ENCODE measurements at regions not wholly inside any gene's neighbourhood (a gene's known extent, or its start where the extent isn't known, plus 50 kb on each side); places are given as distances from the start of the nearest gene placed in this dataset.

DNA sequence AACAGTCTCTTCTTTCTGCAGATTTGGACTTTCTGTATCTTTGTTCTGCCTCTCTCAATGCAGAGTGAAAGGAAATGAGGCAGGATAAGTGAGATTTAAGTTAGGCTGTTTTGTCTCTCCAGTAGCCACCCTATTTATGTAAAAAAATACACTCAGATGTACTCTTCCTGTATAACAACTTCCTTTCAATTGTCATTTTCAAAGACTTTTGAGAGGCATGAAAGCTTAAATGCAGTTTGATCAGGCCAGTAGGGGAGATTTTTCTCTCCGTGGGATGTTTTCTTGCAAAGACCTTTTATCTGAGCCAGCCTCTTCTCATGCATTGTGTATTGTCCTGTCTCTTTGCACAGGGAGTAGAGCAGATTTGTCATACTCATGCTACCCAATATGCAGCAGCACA, 166.8 kb downstream of the SLITRK5 start:
- Mint-ChIP-seq H3K4me3 (no peak overlapping the region), H3K9me3 (no peaks in the 10 kb centered on the region), H3K36me3 (ENCODE audit: low read depth) (no peaks in the 10 kb centered on the region), H3K4me1 (peaks cover 11% of the 10 kb centered on the region), H3K27me3 (ENCODE audit: low read depth) (no peaks in the 10 kb centered on the region), H3K27ac (ENCODE audit: unreplicated experiment) (no peak overlapping the region)
- no peak for DNase-seq (ENCODE audit: low read depth, low spot score)
- TF ChIP-seq, protein P1, sequence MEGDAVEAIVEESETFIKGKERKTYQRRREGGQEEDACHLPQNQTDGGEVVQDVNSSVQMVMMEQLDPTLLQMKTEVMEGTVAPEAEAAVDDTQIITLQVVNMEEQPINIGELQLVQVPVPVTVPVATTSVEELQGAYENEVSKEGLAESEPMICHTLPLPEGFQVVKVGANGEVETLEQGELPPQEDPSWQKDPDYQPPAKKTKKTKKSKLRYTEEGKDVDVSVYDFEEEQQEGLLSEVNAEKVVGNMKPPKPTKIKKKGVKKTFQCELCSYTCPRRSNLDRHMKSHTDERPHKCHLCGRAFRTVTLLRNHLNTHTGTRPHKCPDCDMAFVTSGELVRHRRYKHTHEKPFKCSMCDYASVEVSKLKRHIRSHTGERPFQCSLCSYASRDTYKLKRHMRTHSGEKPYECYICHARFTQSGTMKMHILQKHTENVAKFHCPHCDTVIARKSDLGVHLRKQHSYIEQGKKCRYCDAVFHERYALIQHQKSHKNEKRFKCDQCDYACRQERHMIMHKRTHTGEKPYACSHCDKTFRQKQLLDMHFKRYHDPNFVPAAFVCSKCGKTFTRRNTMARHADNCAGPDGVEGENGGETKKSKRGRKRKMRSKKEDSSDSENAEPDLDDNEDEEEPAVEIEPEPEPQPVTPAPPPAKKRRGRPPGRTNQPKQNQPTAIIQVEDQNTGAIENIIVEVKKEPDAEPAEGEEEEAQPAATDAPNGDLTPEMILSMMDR (conservative IDR thresholded peaks at IDR 0.05), result no peak

DNA sequence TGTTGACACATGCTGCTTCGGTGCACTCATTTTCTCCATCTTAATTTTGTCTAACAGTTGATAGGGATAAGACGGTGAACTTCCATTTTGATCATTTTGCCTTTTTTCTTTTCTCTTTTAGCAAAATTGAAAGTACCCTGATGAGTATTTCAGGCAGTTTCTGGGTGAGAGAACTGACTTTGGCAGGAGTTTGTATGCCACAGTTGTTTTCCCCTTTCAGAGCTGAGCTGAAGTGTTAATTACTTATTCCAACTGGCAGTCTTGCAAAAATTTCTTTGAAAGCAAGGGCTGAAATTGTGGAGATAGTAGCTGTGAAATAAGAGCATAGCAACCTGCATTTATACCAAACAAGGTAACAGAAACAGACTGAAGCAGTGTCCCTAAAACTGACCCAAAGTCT, 180.2 kb downstream of the SLITRK5 start:
- H3K27me3 Mint-ChIP-seq (ENCODE audit: low read depth), result no peaks in the 10 kb centered on the region
- no peaks in the 10 kb centered on the region for H3K36me3 Mint-ChIP-seq (ENCODE audit: low read depth)
- DNase-seq (ENCODE audit: low read depth, low spot score), result no peak
- peaks cover 4% of the 10 kb centered on the region for H3K9me3 Mint-ChIP-seq
- H3K27ac Mint-ChIP-seq (ENCODE audit: unreplicated experiment), result no peak overlapping the region
- no peaks in the 10 kb centered on the region for H3K4me1 Mint-ChIP-seq
- H3K4me3 Mint-ChIP-seq, result no peak overlapping the region
- TF ChIP-seq, protein P1 (conservative IDR thresholded peaks at IDR 0.05), result no peak

DNA sequence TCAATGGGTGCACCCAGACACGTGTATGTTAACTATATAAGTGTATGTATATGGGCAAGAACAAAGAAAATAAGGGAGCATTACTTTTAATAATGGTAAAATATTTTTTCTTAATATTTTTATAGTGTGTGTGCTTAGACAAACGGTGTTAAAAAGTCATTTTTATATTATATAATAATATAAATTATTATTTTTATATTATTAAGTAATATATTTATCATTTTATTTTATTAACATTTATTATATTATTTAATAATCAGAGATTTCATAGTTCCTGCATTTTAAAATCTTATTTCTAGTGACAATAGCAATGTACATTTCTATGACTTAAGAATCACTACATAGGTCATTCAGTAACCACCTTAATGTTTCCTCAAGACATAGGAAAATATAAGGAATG, 184.4 kb downstream of the SLITRK5 start:
- Mint-ChIP-seq H3K4me1 (no peaks in the 10 kb centered on the region), H3K27me3 (ENCODE audit: low read depth) (no peaks in the 10 kb centered on the region), H3K9me3 (peaks cover 4% of the 10 kb centered on the region), H3K27ac (ENCODE audit: unreplicated experiment) (no peak overlapping the region), H3K4me3 (no peak overlapping the region), H3K36me3 (ENCODE audit: low read depth) (no peaks in the 10 kb centered on the region)
- TF ChIP-seq, protein P1 (conservative IDR thresholded peaks at IDR 0.05), result no peak
- DNase-seq (ENCODE audit: low read depth, low spot score), result no peak

DNA sequence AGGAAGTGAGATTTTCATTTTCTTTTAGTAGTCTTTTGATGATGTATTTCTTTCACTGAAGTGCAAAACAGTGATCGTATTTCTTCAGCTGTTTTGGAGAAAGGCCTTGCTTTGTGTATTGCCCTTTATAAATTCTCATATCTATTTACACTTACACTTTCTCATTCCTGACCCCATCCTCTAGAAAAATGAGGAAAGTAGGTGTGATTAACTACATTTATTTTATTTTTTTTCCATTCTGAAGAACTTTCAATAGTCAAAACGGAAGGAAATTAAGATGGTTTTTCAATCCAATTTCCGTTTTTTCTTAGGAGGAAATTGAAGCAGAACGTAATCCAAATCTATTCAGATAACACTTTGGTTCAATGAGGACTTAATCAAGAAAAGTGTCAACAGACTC, 188.1 kb downstream of the SLITRK5 start:
- TF ChIP-seq, protein P1 (conservative IDR thresholded peaks at IDR 0.05), result no peak
- DNase-seq (ENCODE audit: low read depth, low spot score), result no peak
- no peak overlapping the region for H3K27ac Mint-ChIP-seq (ENCODE audit: unreplicated experiment)

DNA sequence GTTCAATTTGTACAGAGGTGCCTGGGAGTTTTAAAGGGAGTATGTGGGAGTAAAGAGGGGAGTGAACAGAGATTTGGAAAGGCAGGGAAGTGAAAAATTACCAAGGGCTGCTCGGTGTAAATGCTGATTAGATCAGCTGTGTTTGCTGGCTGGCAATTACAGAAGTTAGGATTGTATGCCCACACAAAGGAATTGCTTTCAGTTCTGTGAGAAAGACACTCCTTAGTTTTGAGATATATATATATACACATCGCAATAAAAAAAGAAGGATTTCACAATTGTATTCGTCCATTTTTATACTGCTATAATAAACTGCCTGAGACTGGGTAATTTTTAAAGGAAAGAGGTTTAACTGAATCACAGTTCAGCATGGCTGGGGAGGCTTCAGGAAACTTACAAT, 196.3 kb downstream of the SLITRK5 start:
- no peaks in the 10 kb centered on the region for H3K9me3 Mint-ChIP-seq
- no peak overlapping the region for H3K4me3 Mint-ChIP-seq
- H3K27ac Mint-ChIP-seq (ENCODE audit: unreplicated experiment), result no peak overlapping the region
- TF ChIP-seq, protein P1 (conservative IDR thresholded peaks at IDR 0.05), result no peak
- no peaks in the 10 kb centered on the region for H3K27me3 Mint-ChIP-seq (ENCODE audit: low read depth)
- H3K4me1 Mint-ChIP-seq, result no peaks in the 10 kb centered on the region
- no peak for DNase-seq (ENCODE audit: low read depth, low spot score)
- no peaks in the 10 kb centered on the region for H3K36me3 Mint-ChIP-seq (ENCODE audit: low read depth)

More for the DNA sequence above, 188.1 kb downstream of the SLITRK5 start:
- Mint-ChIP-seq H3K9me3 (no peaks in the 10 kb centered on the region), H3K27me3 (ENCODE audit: low read depth) (no peaks in the 10 kb centered on the region), H3K4me3 (no peak overlapping the region), H3K4me1 (no peaks in the 10 kb centered on the region), H3K36me3 (ENCODE audit: low read depth) (no peaks in the 10 kb centered on the region)

DNA sequence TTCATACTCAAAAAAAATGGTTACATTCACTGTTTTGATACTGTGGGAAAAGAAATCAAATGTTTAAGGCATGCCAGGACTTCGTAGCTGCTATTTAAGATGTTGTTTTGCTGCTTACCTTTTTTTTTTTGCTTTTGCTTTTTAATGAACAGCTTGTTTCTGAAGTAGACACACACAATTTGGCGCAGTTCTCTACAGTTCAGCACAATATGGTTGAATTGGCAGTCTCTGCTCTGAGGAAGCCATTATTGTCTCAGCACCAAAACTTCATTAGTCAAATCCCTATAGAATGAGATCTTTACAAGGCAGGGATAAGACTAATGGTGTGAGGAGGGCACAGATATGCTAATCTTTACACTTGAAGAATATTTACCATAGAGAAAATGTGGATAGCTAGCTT, 197.6 kb downstream of the SLITRK5 start:
- Mint-ChIP-seq H3K27ac (ENCODE audit: unreplicated experiment) (no peak overlapping the region), H3K4me3 (no peak overlapping the region), H3K36me3 (ENCODE audit: low read depth) (no peaks in the 10 kb centered on the region), H3K27me3 (ENCODE audit: low read depth) (no peaks in the 10 kb centered on the region), H3K4me1 (no peaks in the 10 kb centered on the region), H3K9me3 (no peaks in the 10 kb centered on the region)
- TF ChIP-seq, protein P1 (conservative IDR thresholded peaks at IDR 0.05), result no peak
- no peak for DNase-seq (ENCODE audit: low read depth, low spot score)
